H1 (cell line): ENCODE measurements at regions not wholly inside any gene's neighbourhood (a gene's known extent, or its start where the extent isn't known, plus 50 kb on each side); places are given as distances from the start of the nearest gene placed in this dataset.

Source experiments
- CTCF ChIA-PET: fragments of 300-600 bp; sonication (Branson Sonifier 250); formaldehyde crosslinking; loops from one replicate; lab custom pipeline; 2021; ENCODE audit not compliant: partially characterized antibody; lab: Charles Lee
- POLR2A ChIA-PET: fragments of 300-600 bp; sonication (Branson Sonifier 250); formaldehyde crosslinking; loops from one replicate; lab custom pipeline; 2021; ENCODE audit warnings: inconsistent platforms; ENCODE audit not compliant: partially characterized antibody; lab: Charles Lee
- DNase-seq, 2 experiments: peaks; one replicate each; pipeline versions ENCODE4 v3.0.0 to v3.0.0-alpha.2; 2010 to 2022; ENCODE audit warnings: low spot score in 2 of 2, low read depth in 1 of 2, mixed read lengths in 1 of 2
- FAIRE-seq: peaks from 2 replicates; lab custom pipeline; 2011; peaks lifted over from hg19 to GRCh38; lab: Jason Lieb, UNC
- H2AFZ ChIP-seq: 2 replicates; pipeline ENCODE4 v1.8.1; 2012; ENCODE audit warnings: low read length, inconsistent platforms
- H2AK5ac ChIP-seq: 2 replicates; pipeline ENCODE4 v1.6.1; 2013; ENCODE audit warnings: low read depth, low read length
- H2BK120ac ChIP-seq: replicated peaks from 2 replicates; pipeline ENCODE3; 2013; ENCODE audit warnings: low read depth, low read length, inconsistent platforms
- H2BK12ac ChIP-seq: 2 replicates; pipeline ENCODE4 v1.6.1; 2013; ENCODE audit warnings: low read depth, low read length
- H2BK15ac ChIP-seq: 2 replicates; pipeline ENCODE4 v1.6.1; 2013; ENCODE audit warnings: low read length
- H2BK20ac ChIP-seq: 2 replicates; pipeline ENCODE4 v1.6.1; 2013; ENCODE audit warnings: low read length
- H2BK5ac ChIP-seq: 2 replicates; pipeline ENCODE4 v1.6.1; 2013; ENCODE audit warnings: low read depth, low read length
- H3K14ac ChIP-seq: 2 replicates; pipeline ENCODE4 v1.6.1; 2013; ENCODE audit warnings: inconsistent platforms; ENCODE audit not compliant: insufficient read length
- H3K18ac ChIP-seq: 2 replicates; pipeline ENCODE4 v1.6.1; 2013; ENCODE audit warnings: low read length; ENCODE audit errors: extremely low read depth
- H3K23ac ChIP-seq: 2 replicates; pipeline ENCODE4 v1.6.1; 2013; ENCODE audit warnings: inconsistent platforms; ENCODE audit not compliant: insufficient read length
- H3K23me2 ChIP-seq: 2 replicates; pipeline ENCODE4 v1.6.1; 2013; ENCODE audit warnings: low read depth, low read length
- H3K27ac ChIP-seq: 2 replicates; pipeline ENCODE4 v1.6.1; 2011; ENCODE audit warnings: low read depth, low read length, inconsistent platforms
- H3K27me3 ChIP-seq, 4 experiments: replicated peaks in 1 of 4; 1 replicate in 1 of 4; 2 replicates in 3 of 4; pipeline versions ENCODE4 v1.6.1 to v1.8.1; 2011 to 2013; ENCODE audit warnings: low read length in 3 of 4, mild to moderate bottlenecking in 3 of 4, inconsistent platforms in 2 of 4, mixed read lengths in 2 of 4, moderate library complexity in 1 of 4; ENCODE audit not compliant: control insufficient read depth in 3 of 4, insufficient read depth in 3 of 4; ENCODE audit errors: extremely low read depth in 1 of 4
- H3K36me3 ChIP-seq, 4 experiments: 2 replicates each; pipeline versions ENCODE4 v1.6.1 to v1.8.1; 2011 to 2013; ENCODE audit warnings: mild to moderate bottlenecking in 4 of 4, low read length in 3 of 4, moderate library complexity in 2 of 4, control low read depth in 1 of 4, inconsistent platforms in 1 of 4; ENCODE audit not compliant: insufficient read depth in 4 of 4, control insufficient read depth in 2 of 4
- H3K4ac ChIP-seq: replicated peaks from 2 replicates; pipeline ENCODE3; 2013; ENCODE audit warnings: low read length, low read depth, mixed read lengths, inconsistent platforms; ENCODE audit not compliant: insufficient read length
- H3K4me1 ChIP-seq, 4 experiments: replicated peaks in 1 of 4; 1 replicate in 1 of 4; 2 replicates in 3 of 4; pipeline versions ENCODE4 v1.6.1 to v1.8.1; 2011 to 2013; ENCODE audit warnings: low read length in 3 of 4, inconsistent platforms in 2 of 4, mixed read lengths in 1 of 4; ENCODE audit not compliant: insufficient read depth in 4 of 4, control insufficient read depth in 3 of 4
- H3K4me2 ChIP-seq, 2 experiments: 2 replicates each; pipeline versions ENCODE4 v1.6.1 to v1.8.1; 2011 to 2013; ENCODE audit warnings: low read depth in 2 of 2, low read length in 2 of 2, control low read depth in 1 of 2, inconsistent platforms in 1 of 2, mild to moderate bottlenecking in 1 of 2; ENCODE audit not compliant: insufficient read depth in 1 of 2
- H3K4me3 ChIP-seq, 4 experiments: fragments of 200-600, 300-600 bp in 1 of 4; sonication (generic), shearing (Covaris generic), sonication (Bioruptor Twin) in 1 of 4; 2 replicates each; pipeline versions ENCODE4 v1.5.1 to v1.8.1; 2011 to 2016; ENCODE audit warnings: low read length in 4 of 4, low read depth in 3 of 4, control low read depth in 2 of 4, inconsistent platforms in 2 of 4, mild to moderate bottlenecking in 2 of 4, mixed read lengths in 1 of 4, moderate library complexity in 1 of 4; ENCODE audit not compliant: insufficient read depth in 2 of 4; ENCODE audit errors: extremely low read depth in 1 of 4
- H3K56ac ChIP-seq: replicated peaks from 2 replicates; pipeline ENCODE3; 2013; ENCODE audit warnings: low read depth, mild to moderate bottlenecking, mixed read lengths, low read length, inconsistent platforms; ENCODE audit not compliant: insufficient read length
- H3K79me1 ChIP-seq: 2 replicates; pipeline ENCODE4 v1.6.1; 2013; ENCODE audit warnings: low read depth, low read length, control low read depth
- H3K79me2 ChIP-seq, 2 experiments: 2 replicates each; pipeline versions ENCODE4 v1.6.1 to v1.8.1; 2012 to 2013; ENCODE audit warnings: low read length in 2 of 2, mild to moderate bottlenecking in 2 of 2, inconsistent platforms in 1 of 2; ENCODE audit not compliant: insufficient read depth in 2 of 2, control insufficient read depth in 1 of 2
- H3K9ac ChIP-seq, 4 experiments: replicated peaks in 1 of 4; 1 replicate in 1 of 4; 2 replicates in 3 of 4; pipeline versions ENCODE4 v1.6.1 to v1.8.1; 2011 to 2013; ENCODE audit warnings: low read depth in 3 of 4, low read length in 3 of 4, control low read depth in 2 of 4, mild to moderate bottlenecking in 2 of 4, moderate library complexity in 2 of 4, inconsistent platforms in 1 of 4; ENCODE audit errors: extremely low read depth in 1 of 4
- H3K9me3 ChIP-seq, 2 experiments: 2 replicates each; pipeline versions ENCODE4 v1.6.1 to v1.8.1; 2012 to 2013; ENCODE audit warnings: mild to moderate bottlenecking in 2 of 2, moderate library complexity in 2 of 2, control low read depth in 1 of 2, inconsistent platforms in 1 of 2, low read depth in 1 of 2, low read length in 1 of 2, mixed read lengths in 1 of 2; ENCODE audit not compliant: insufficient read depth in 2 of 2
- H4K20me1 ChIP-seq, 2 experiments: replicated peaks in 1 of 2; 2 replicates each; pipeline versions ENCODE3 to v1.8.1; 2011 to 2013; ENCODE audit warnings: inconsistent platforms in 2 of 2, low read length in 2 of 2, mild to moderate bottlenecking in 1 of 2; ENCODE audit not compliant: insufficient read depth in 2 of 2, control insufficient read depth in 1 of 2
- H4K5ac ChIP-seq: 2 replicates; pipeline ENCODE4 v1.6.1; 2013; ENCODE audit warnings: low read length, low read depth, mixed read lengths, inconsistent platforms; ENCODE audit not compliant: insufficient read length
- H4K8ac ChIP-seq: 2 replicates; pipeline ENCODE4 v1.8.0; 2013; ENCODE audit warnings: mild to moderate bottlenecking, moderate library complexity, low read length, inconsistent platforms; ENCODE audit not compliant: insufficient read depth; ENCODE audit errors: extremely low read depth
- H4K91ac ChIP-seq: replicated peaks from 2 replicates; pipeline ENCODE3; 2013; ENCODE audit warnings: low read length, mixed read lengths, inconsistent platforms; ENCODE audit not compliant: insufficient read length
- BCL11A ChIP-seq, 2 experiments: IDR thresholded peaks; one replicate each; pipeline ENCODE4 v1.6.1; 2011; ENCODE audit warnings: low read depth in 2 of 2, low read length in 2 of 2, mild to moderate bottlenecking in 2 of 2
- CREB1 ChIP-seq: IDR thresholded peaks from 2 replicates; pipeline ENCODE4 v1.6.1; 2012; ENCODE audit warnings: inconsistent platforms
- EGR1 ChIP-seq: IDR thresholded peaks from 2 replicates; pipeline ENCODE4 v1.6.1; 2011; ENCODE audit warnings: low read depth, low read length, borderline replicate concordance
- KDM4A ChIP-seq: IDR thresholded peaks from one replicate; pipeline ENCODE4 v1.7.1; 2012; ENCODE audit warnings: low read depth, mild to moderate bottlenecking, moderate library complexity, low read length, inconsistent platforms; ENCODE audit not compliant: severe bottlenecking
- POLR2AphosphoS5 ChIP-seq: IDR thresholded peaks from 2 replicates; pipeline ENCODE4 v1.6.1; 2011; ENCODE audit warnings: low read depth, low read length
- RFX5 ChIP-seq: IDR thresholded peaks from 2 replicates; pipeline ENCODE4 v1.6.1; 2011; ENCODE audit warnings: low read depth, low read length, improper control_type of control experiment, borderline replicate concordance
- RNF2 ChIP-seq: fragments of 200-900, 300-1000 bp; sonication (generic); IDR thresholded peaks from 2 replicates; pipeline ENCODE4 v1.7.1; 2016; ENCODE audit warnings: borderline replicate concordance, low read depth, mild to moderate bottlenecking, antibody characterized with exemption, low read length; ENCODE audit not compliant: poor library complexity, severe bottlenecking; ENCODE audit errors: missing control alignments
- RXRA ChIP-seq: IDR thresholded peaks from 2 replicates; pipeline ENCODE4 v1.6.1; 2011; ENCODE audit warnings: low read depth, mild to moderate bottlenecking, low read length, moderate library complexity; ENCODE audit not compliant: insufficient read depth
- SIN3A ChIP-seq, 2 experiments: IDR thresholded peaks in 1 of 2; conservative IDR thresholded peaks in 1 of 2; 2 replicates each; pipeline ENCODE4 v1.6.1; 2011 to 2012; ENCODE audit warnings: low read length in 2 of 2, improper control_type of control experiment in 1 of 2, low read depth in 1 of 2, mild to moderate bottlenecking in 1 of 2
- SP2 ChIP-seq: IDR thresholded peaks from 2 replicates; pipeline ENCODE4 v1.6.1; 2012; ENCODE audit warnings: mild to moderate bottlenecking, low read length, inconsistent platforms
- SP4 ChIP-seq: IDR thresholded peaks from 2 replicates; pipeline ENCODE4 v1.6.1; 2012; ENCODE audit warnings: low read length, inconsistent platforms
- USF2 ChIP-seq: IDR thresholded peaks from 2 replicates; pipeline ENCODE4 v1.6.1; 2011; ENCODE audit warnings: low read length, improper control_type of control experiment
- ZNF274 ChIP-seq: IDR thresholded peaks from 2 replicates; pipeline ENCODE4 v1.7.0; 2012; ENCODE audit warnings: low read length, borderline replicate concordance; ENCODE audit errors: extremely low read depth
- WGBS, 2 experiments: shearing (Covaris generic) in 1 of 2; methylation state at CpG; one replicate each; pipeline versions ENCODE4 v1.1.6 to v1.1.7; 2013 to 2015; ENCODE audit warnings: low lambda C conversion rate in 2 of 2, mixed read lengths in 2 of 2, inconsistent platforms in 1 of 2, low coverage in 1 of 2, missing lambda C conversion rate in 1 of 2; ENCODE audit not compliant: insufficient replicate concordance in 2 of 2, insufficient coverage in 1 of 2, insufficient read length in 1 of 2; ENCODE audit errors: extremely low coverage in 1 of 2, missing lambda C conversion rate in 1 of 2; 5-methylcytosine and 5-hydroxymethylcytosine counted together

DNA sequence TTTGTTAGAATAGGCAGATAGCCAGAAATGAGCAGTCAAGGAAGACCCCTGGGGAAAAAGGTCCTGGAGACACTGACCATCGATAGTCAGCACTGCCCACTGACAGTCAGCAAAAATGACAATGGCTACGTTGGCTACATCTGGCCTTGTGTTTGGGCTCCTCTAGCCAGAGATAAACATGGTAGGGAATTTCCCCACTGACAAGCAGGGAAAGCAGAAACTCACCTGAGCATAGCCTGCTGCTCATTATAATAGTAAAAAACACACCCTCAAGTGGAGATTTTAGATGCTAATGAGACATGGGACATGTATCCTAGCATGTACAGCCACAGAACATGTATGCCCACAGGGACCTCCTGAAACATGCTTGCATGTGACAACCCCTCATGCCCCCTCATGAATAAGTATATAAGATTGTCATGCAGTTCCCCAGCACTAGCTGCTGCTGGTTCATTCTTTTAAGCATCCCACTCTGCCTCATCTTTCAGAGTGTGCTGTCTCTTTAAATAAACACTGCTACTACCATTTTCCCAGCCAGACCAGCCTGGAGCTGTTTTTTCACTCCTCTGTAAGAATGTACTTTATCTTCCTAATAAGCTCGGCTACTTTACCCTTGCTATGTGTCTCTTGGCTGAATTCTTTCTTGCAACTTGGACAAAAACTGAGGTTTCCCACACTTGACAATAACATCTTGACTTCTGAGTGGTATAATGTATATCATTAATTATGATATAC lies 550.1 kb upstream of the CDH8 start:
- Histone ChIP-seq H4K8ac (no peak overlapping the region), H3K14ac (no peak overlapping the region), H3K27ac (no peak overlapping the region), H2BK12ac (no peak overlapping the region), H3K23me2 (no peaks in the 10 kb centered on the region), H3K23ac (no peak overlapping the region), H2AK5ac (no peak overlapping the region), H3K27me3 (no peaks in the 10 kb centered on the region), H4K20me1 (no peaks in the 10 kb centered on the region), H2BK5ac (no peak overlapping the region), H3K9ac (no peak overlapping the region), H3K56ac (no peak overlapping the region), H3K4me2 (no peak overlapping the region), H3K4me1 (no peaks in the 10 kb centered on the region), H2BK20ac (no peak overlapping the region), H3K4me3 (no peak overlapping the region), H3K4ac (no peak overlapping the region), H2BK120ac (no peak overlapping the region), H2AFZ (no peak overlapping the region), H3K18ac (no peak overlapping the region), H4K5ac (no peak overlapping the region), H3K9me3 (peaks cover 12% of the 10 kb centered on the region in 2 experiments; a peak in 2 of 4 replicates), H3K79me1 (no peaks in the 10 kb centered on the region), H3K36me3 (no peaks in the 10 kb centered on the region), H4K91ac (no peak overlapping the region), H2BK15ac (no peak overlapping the region), H3K79me2 (no peaks in the 10 kb centered on the region)
- DNase-seq = no peak
- CTCF ChIA-PET = no interaction called here
- POLR2A ChIA-PET = no interaction called here
- 86% methylated on average over 3 of the region's 3 CpGs; no CpG with 5 or more reads in 1 of the 2 experiments for WGBS, 2 experiments
- FAIRE-seq = no peak
- TF ChIP-seq SP4 = no peak
- TF ChIP-seq SP2 = no peak
- no peak for TF ChIP-seq ZNF274
- no peak for TF ChIP-seq USF2
- TF ChIP-seq SIN3A (conservative IDR thresholded peaks at IDR 0.05 in 1 of 2, IDR thresholded peaks at IDR 0.05 in 1 of 2; ENCODE audit: low read depth in 1 of 2, low read length in 2 of 2) = no peak
- no peak for TF ChIP-seq CREB1
- TF ChIP-seq KDM4A = no peak
- no peak for TF ChIP-seq BCL11A (IDR thresholded peaks at IDR 0.05; ENCODE audit: low read depth in 2 of 2, low read length in 2 of 2)
- TF ChIP-seq RNF2 = no peak
- no peak for TF ChIP-seq RXRA
- no peak for TF ChIP-seq RFX5
- no peak for TF ChIP-seq POLR2AphosphoS5
- TF ChIP-seq EGR1 = no peak
